WERI-Rb-1 (cell line): ENCODE measurements at regions not wholly inside any gene's neighbourhood (a gene's known extent, or its start where the extent isn't known, plus 50 kb on each side); places are given as distances from the start of the nearest gene placed in this dataset.

ENCODE experiments used
- DNase-seq: peaks from one replicate; pipeline ENCODE4 v3.0.0-alpha.2; 2020
- H3K27ac ChIP-seq: fragments of 250-450 bp; sonication (Bioruptor Pico); 2 replicates; pipeline ENCODE4 v1.5.1; 2020; ENCODE audit warnings: mild to moderate bottlenecking, moderate library complexity
- H3K27me3 ChIP-seq: fragments of 250-450 bp; sonication (Bioruptor Pico); 2 replicates; pipeline ENCODE4 v1.5.1; 2021; ENCODE audit warnings: mild to moderate bottlenecking, low read depth, moderate library complexity; ENCODE audit not compliant: insufficient read depth, severe bottlenecking
- H3K36me3 ChIP-seq: fragments of 250-450 bp; sonication (Bioruptor Pico); 2 replicates; pipeline ENCODE4 v1.5.1; 2020; ENCODE audit warnings: mild to moderate bottlenecking, moderate library complexity
- H3K4me3 ChIP-seq: 2 replicates; pipeline ENCODE4 v1.5.1; 2011; ENCODE audit warnings: low read depth, mild to moderate bottlenecking, control low read depth, low read length
- H3K9me3 ChIP-seq: fragments of 250-450 bp; sonication (Bioruptor Pico); 2 replicates; pipeline ENCODE4 v1.5.1; 2021; ENCODE audit warnings: mild to moderate bottlenecking, moderate library complexity; ENCODE audit not compliant: severe bottlenecking
- CTCF ChIP-seq: IDR thresholded peaks from 2 replicates; pipeline ENCODE4 v1.5.1; 2011; ENCODE audit warnings: low read depth, mild to moderate bottlenecking, control low read depth, inconsistent platforms, low read length

GRCh38 chr5:96331210-96331609 lies 101.8 kb downstream of the PCSK1 start:
- Histone ChIP-seq H3K36me3 (no peaks in the 10 kb centered on the region), H3K27ac (no peak overlapping the region), H3K4me3 (no peak overlapping the region), H3K27me3 (no peaks in the 10 kb centered on the region), H3K9me3 (no peaks in the 10 kb centered on the region)
- DNase-seq, result no peak
- TF ChIP-seq CTCF, result no peak

GRCh38 chr5:96330530-96331140 lies 102.4 kb downstream of the PCSK1 start:
- no peaks in the 10 kb centered on the region for H3K36me3 ChIP-seq
- no peaks in the 10 kb centered on the region for H3K9me3 ChIP-seq
- no peak overlapping the region for H3K4me3 ChIP-seq
- H3K27me3 ChIP-seq, result no peaks in the 10 kb centered on the region
- TF ChIP-seq CTCF, result no peak
- no peak overlapping the region for H3K27ac ChIP-seq
- DNase-seq, result no peak

GRCh38 chr5:96329886-96330529 lies 103.0 kb downstream of the PCSK1 start:
- no peak overlapping the region for H3K4me3 ChIP-seq
- no peak overlapping the region for H3K27ac ChIP-seq
- no peaks in the 10 kb centered on the region for H3K27me3 ChIP-seq
- TF ChIP-seq CTCF, result no peak
- no peak for DNase-seq
- H3K36me3 ChIP-seq, result no peaks in the 10 kb centered on the region
- H3K9me3 ChIP-seq, result no peaks in the 10 kb centered on the region

- Histone ChIP-seq H3K36me3 (no peaks in the 10 kb centered on the region), H3K9me3 (no peaks in the 10 kb centered on the region), H3K27me3 (no peaks in the 10 kb centered on the region), H3K27ac (no peak overlapping the region), H3K4me3 (no peak overlapping the region)
- no peak for DNase-seq
- TF ChIP-seq CTCF, result no peak
These were observed 103.8 kb downstream of the PCSK1 start for GRCh38 chr5:96329289-96329688.

- no peak for TF ChIP-seq CTCF
- H3K36me3 ChIP-seq, result no peaks in the 10 kb centered on the region
- no peak overlapping the region for H3K27ac ChIP-seq
- H3K27me3 ChIP-seq, result no peaks in the 10 kb centered on the region
- no peaks in the 10 kb centered on the region for H3K9me3 ChIP-seq
- DNase-seq, result no peak
- H3K4me3 ChIP-seq, result no peak overlapping the region
These were observed 105.3 kb downstream of the PCSK1 start for GRCh38 chr5:96327722-96328121.

GRCh38 chr5:96326902-96327301 lies 106.1 kb downstream of the PCSK1 start:
- no peak for DNase-seq

More at GRCh38 chr5:96326902-96327301, 106.1 kb downstream of the PCSK1 start:
- Histone ChIP-seq H3K27ac (no peak overlapping the region), H3K4me3 (no peak overlapping the region), H3K36me3 (no peaks in the 10 kb centered on the region), H3K9me3 (no peaks in the 10 kb centered on the region), H3K27me3 (no peaks in the 10 kb centered on the region)
- TF ChIP-seq CTCF, result no peak
